ENCODE measurements at regions not wholly inside any gene's neighbourhood (a gene's known extent, or its start where the extent isn't known, plus 50 kb on each side); places are given as distances from the start of the nearest gene placed in this dataset.

DNA sequence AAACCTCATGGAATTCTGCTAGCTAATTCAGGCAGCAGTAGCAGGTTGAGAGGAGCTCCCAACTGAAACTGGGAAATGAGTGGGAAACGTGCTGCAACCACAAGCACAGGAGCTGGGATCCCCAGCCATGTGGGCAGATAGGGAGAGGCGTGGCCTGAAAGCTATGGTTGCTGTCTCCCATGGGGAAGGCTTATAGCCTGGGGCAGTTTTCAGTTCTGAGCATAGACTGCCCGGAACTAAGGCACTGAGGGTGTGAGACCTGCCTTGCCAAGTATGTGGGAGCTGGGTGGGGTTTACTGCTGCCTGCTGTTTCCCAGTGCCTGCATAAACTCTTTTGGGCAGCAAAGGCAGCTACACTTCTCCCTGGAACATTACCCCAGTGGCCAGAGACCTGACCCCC is 229.5 kb downstream of the TUSC7 start:
- TF ChIP-seq, protein P1, sequence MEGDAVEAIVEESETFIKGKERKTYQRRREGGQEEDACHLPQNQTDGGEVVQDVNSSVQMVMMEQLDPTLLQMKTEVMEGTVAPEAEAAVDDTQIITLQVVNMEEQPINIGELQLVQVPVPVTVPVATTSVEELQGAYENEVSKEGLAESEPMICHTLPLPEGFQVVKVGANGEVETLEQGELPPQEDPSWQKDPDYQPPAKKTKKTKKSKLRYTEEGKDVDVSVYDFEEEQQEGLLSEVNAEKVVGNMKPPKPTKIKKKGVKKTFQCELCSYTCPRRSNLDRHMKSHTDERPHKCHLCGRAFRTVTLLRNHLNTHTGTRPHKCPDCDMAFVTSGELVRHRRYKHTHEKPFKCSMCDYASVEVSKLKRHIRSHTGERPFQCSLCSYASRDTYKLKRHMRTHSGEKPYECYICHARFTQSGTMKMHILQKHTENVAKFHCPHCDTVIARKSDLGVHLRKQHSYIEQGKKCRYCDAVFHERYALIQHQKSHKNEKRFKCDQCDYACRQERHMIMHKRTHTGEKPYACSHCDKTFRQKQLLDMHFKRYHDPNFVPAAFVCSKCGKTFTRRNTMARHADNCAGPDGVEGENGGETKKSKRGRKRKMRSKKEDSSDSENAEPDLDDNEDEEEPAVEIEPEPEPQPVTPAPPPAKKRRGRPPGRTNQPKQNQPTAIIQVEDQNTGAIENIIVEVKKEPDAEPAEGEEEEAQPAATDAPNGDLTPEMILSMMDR (IDR thresholded peaks at IDR 0.05), result no peak
- no peak for TF ChIP-seq POLR2AphosphoS5 (IDR thresholded peaks at IDR 0.05; ENCODE audit: insufficient read depth in 1 of 2, low read depth in 1 of 2)
